IMR-90 (cell line): ENCODE measurements at regions not wholly inside any gene's neighbourhood (a gene's known extent, or its start where the extent isn't known, plus 50 kb on each side); places are given as distances from the start of the nearest gene placed in this dataset.

Experiments used
- CEBPB ChIP-seq: IDR thresholded peaks from 2 replicates; pipeline ENCODE4 v1.6.1; 2012; ENCODE audit warnings: low read depth, low read length, improper control_type of control experiment
- CHD1 ChIP-seq: IDR thresholded peaks from 2 replicates; pipeline ENCODE4 v1.6.1; 2012; ENCODE audit warnings: low read depth, low read length, improper control_type of control experiment
- CTCF ChIP-seq: conservative IDR thresholded peaks from 2 replicates; pipeline ENCODE4 v1.5.1; 2012; ENCODE audit warnings: mild to moderate bottlenecking, low read depth, low read length, improper control_type of control experiment
- ELK1 ChIP-seq: fragments of 150-350 bp; IDR thresholded peaks from 2 replicates; pipeline ENCODE4 v1.6.1; 2016; ENCODE audit warnings: low read depth, mild to moderate bottlenecking, low read length, moderate library complexity, borderline replicate concordance
- RAD21 ChIP-seq: IDR thresholded peaks from 2 replicates; pipeline ENCODE4 v1.6.1; 2012; ENCODE audit warnings: low read length, improper control_type of control experiment
- RFX5 ChIP-seq: IDR thresholded peaks from 2 replicates; pipeline ENCODE4 v1.8.0; 2012; ENCODE audit warnings: low read depth, mild to moderate bottlenecking, low read length, moderate library complexity
- SMC3 ChIP-seq: fragments of 150-350 bp; IDR thresholded peaks from 2 replicates; pipeline ENCODE4 v1.6.1; 2016; ENCODE audit warnings: low read depth, mild to moderate bottlenecking, antibody characterized with exemption, low read length, moderate library complexity
- USF2 ChIP-seq: fragments of 150-350 bp; IDR thresholded peaks from 2 replicates; pipeline ENCODE4 v1.6.1; 2017; ENCODE audit warnings: mild to moderate bottlenecking, antibody characterized with exemption, low read length, low read depth

GRCh38 chr4:185868983-185869382 is 57.0 kb upstream of the SORBS2 start:
- TF ChIP-seq CTCF (no peak), RAD21 (no peak), SMC3 (no peak), USF2 (no peak), CHD1 (no peak), ELK1 (no peak), RFX5 (no peak), CEBPB (no peak)
